GM12891 (cell line): ENCODE measurements at regions not wholly inside any gene's neighbourhood (a gene's known extent, or its start where the extent isn't known, plus 50 kb on each side); places are given as distances from the start of the nearest gene placed in this dataset.

Experiments
- PAX5 ChIP-seq: IDR thresholded peaks from 2 replicates; pipeline ENCODE4 v1.6.1; 2011; ENCODE audit warnings: low read length, moderate library complexity, mild to moderate bottlenecking; ENCODE audit not compliant: insufficient read depth, severe bottlenecking
- POLR2A ChIP-seq: IDR thresholded peaks from 2 replicates; pipeline ENCODE4 v1.6.1; 2011; ENCODE audit warnings: low read depth, low read length, control low read depth
- TAF1 ChIP-seq: IDR thresholded peaks from 2 replicates; pipeline ENCODE4 v1.6.1; 2011; ENCODE audit warnings: low read depth, low read length, control low read depth

DNA sequence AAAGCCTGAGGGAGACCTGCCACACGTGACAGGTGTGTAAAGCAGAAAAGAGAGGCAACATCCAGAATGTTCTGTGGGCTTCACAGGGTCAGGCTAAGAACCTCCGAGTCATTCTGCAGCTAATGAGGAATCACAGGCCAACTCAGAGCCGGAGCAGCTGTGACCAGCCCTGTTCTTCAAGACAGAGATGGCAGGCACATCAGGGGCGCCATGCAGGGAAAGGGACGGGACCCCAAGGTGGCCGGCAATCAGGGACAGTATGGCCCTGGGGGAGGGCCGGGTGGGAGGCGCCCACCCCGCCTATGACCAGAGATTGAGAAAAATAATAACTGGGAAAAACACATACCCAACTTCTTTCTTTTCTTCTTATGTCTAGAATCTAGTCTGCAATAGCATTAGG is 316.7 kb upstream of the SALL3 start:
- TF ChIP-seq POLR2A (no peak), TAF1 (no peak), PAX5 (no peak)
